ENCODE measurements at regions not wholly inside any gene's neighbourhood (a gene's known extent, or its start where the extent isn't known, plus 50 kb on each side); places are given as distances from the start of the nearest gene placed in this dataset.

GRCh38 chr6:27601668-27602254 is 128.9 kb upstream of the ZNF184 start:
- H2AFZ ChIP-seq (ENCODE audit: low read length), result peak overlapping the region; percentile 9
- no peak overlapping the region for H2BK15ac ChIP-seq (ENCODE audit: low read depth, low read length)
- H3K27ac ChIP-seq (ENCODE audit: insufficient read length, low read depth, low read length), result no peak overlapping the region
- Mint-ChIP-seq H3K9me3 (peaks cover 0 to 3% of the 10 kb centered on the region in 2 experiments; a peak in 2 of 5 replicates), H3K27me3 (ENCODE audit: low read depth) (peaks cover 53% of the 10 kb centered on the region), H3K4me1 (peaks cover 7 to 22% of the 10 kb centered on the region in 2 experiments), H3K4me3 (peak overlapping the region; percentile 80 to 99), H3K36me3 (ENCODE audit: insufficient read depth in 1 of 3, low read depth in 3 of 3) (no peaks in the 10 kb centered on the region; a peak in 1 of 7 replicates), H3K27ac (peak overlapping the region in 1 of 3 experiments; percentile 94; a peak in 2 of 7 replicates)
- no peak overlapping the region for H3K14ac ChIP-seq (ENCODE audit: insufficient read depth, low read length)
- H2BK120ac ChIP-seq (ENCODE audit: low read depth, low read length, poor library complexity, severe bottlenecking), result no peak overlapping the region
- no peaks in the 10 kb centered on the region for H4K20me1 ChIP-seq (ENCODE audit: control insufficient read depth, insufficient read depth, insufficient read length)
- H4K5ac ChIP-seq (ENCODE audit: insufficient read length, low read depth, low read length), result no peak overlapping the region
- H2BK12ac ChIP-seq (ENCODE audit: insufficient read length, low read depth, low read length), result no peak overlapping the region
- no peak overlapping the region for H2BK5ac ChIP-seq (ENCODE audit: insufficient read length, low read length)
- peak overlapping the region; percentile 54 for H3K18ac ChIP-seq (ENCODE audit: insufficient read length, low read depth, low read length)
- no peaks in the 10 kb centered on the region for H3K27me3 ChIP-seq (ENCODE audit: insufficient read depth, low read length)
- H3K4me2 ChIP-seq (ENCODE audit: insufficient read depth, insufficient read length, low read length), result peak overlapping the region; percentile 79
- H2BK20ac ChIP-seq (ENCODE audit: low read depth, low read length, poor library complexity, severe bottlenecking), result no peak overlapping the region
- H3K4me1 ChIP-seq (ENCODE audit: insufficient read depth, low read length), result no peaks in the 10 kb centered on the region
- H3K79me2 ChIP-seq (ENCODE audit: insufficient read depth, low read length), result no peaks in the 10 kb centered on the region
- H3K4ac ChIP-seq (ENCODE audit: low read depth, low read length), result no peak overlapping the region
- H3K79me1 ChIP-seq (ENCODE audit: insufficient read depth, low read depth, low read length, poor library complexity, severe bottlenecking), result no peaks in the 10 kb centered on the region
- H3K9me3 ChIP-seq (ENCODE audit: control insufficient read depth, low read depth, low read length), result no peaks in the 10 kb centered on the region
- no peak overlapping the region for H3K23ac ChIP-seq (ENCODE audit: insufficient read length, low read depth, low read length)
- TF ChIP-seq CTCF (conservative IDR thresholded peaks at IDR 0.05), result no peak
- peaks cover 8% of the 10 kb centered on the region for H3K23me2 ChIP-seq (ENCODE audit: insufficient read length, low read depth, low read length, poor library complexity, severe bottlenecking)
- H2AK5ac ChIP-seq (ENCODE audit: insufficient read length, low read length), result no peak overlapping the region
- H3T11ph ChIP-seq (ENCODE audit: low read length), result no peak overlapping the region
- no peak overlapping the region for H4K8ac ChIP-seq (replicated peaks; ENCODE audit: insufficient read length, low read depth, low read length)
- H4K91ac ChIP-seq (ENCODE audit: insufficient read length, low read depth, low read length), result no peak overlapping the region
- peak overlapping the region; percentile 72 for H3K9ac ChIP-seq (ENCODE audit: extremely low read depth, insufficient read length, low read length)
- no peak overlapping the region for H3K56ac ChIP-seq (ENCODE audit: insufficient read length, low read depth, low read length)
- peak; percentile 63 for DNase-seq
- no CpG with 5 or more reads among the region's 23 CpGs for WGBS (ENCODE audit: extremely low coverage, insufficient read length, low lambda C conversion rate)
